Neural cell (in vitro differentiated cells): ENCODE measurements at regions not wholly inside any gene's neighbourhood (a gene's known extent, or its start where the extent isn't known, plus 50 kb on each side); places are given as distances from the start of the nearest gene placed in this dataset.

ENCODE experiments used
- H2AFZ ChIP-seq: fragments of 200-600, 300-800 bp; sonication (generic), shearing (Covaris generic); 2 replicates; pipeline ENCODE4 v1.6.0; 2014; ENCODE audit warnings: low read depth, mild to moderate bottlenecking, antibody characterized with exemption, low read length, moderate library complexity
- H3F3A ChIP-seq: fragments of 200-600 bp; shearing (Covaris generic); 2 replicates; pipeline ENCODE4 v1.6.1; 2016; ENCODE audit warnings: mild to moderate bottlenecking, moderate library complexity, mixed read lengths, antibody characterized with exemption, low read length; ENCODE audit not compliant: insufficient read depth, poor library complexity, severe bottlenecking
- H3K27ac ChIP-seq: fragments of 200-600, 300-800 bp; sonication (generic), shearing (Covaris generic); 2 replicates; pipeline ENCODE4 v1.5.1; 2014; ENCODE audit warnings: mild to moderate bottlenecking, low read length, moderate library complexity
- H3K27me3 ChIP-seq: fragments of 300-800, 200-600 bp; sonication (generic), shearing (Covaris generic); 2 replicates; pipeline ENCODE4 v1.6.0; 2014; ENCODE audit warnings: mild to moderate bottlenecking, low read depth, low read length, moderate library complexity; ENCODE audit not compliant: insufficient read depth
- H3K36me3 ChIP-seq: fragments of 300-800, 200-600 bp; sonication (generic), shearing (Covaris generic); 2 replicates; pipeline ENCODE4 v1.5.1; 2014; ENCODE audit warnings: mild to moderate bottlenecking, antibody characterized with exemption, low read length, moderate library complexity; ENCODE audit not compliant: insufficient read depth
- H3K4me2 ChIP-seq: fragments of 300-800, 200-600 bp; sonication (generic), shearing (Covaris generic); 2 replicates; pipeline ENCODE4 v1.6.0; 2014; ENCODE audit warnings: mild to moderate bottlenecking, low read length
- H3K4me3 ChIP-seq: fragments of 300-800, 200-600 bp; sonication (generic), shearing (Covaris generic); 2 replicates; pipeline ENCODE4 v1.5.1; 2014; ENCODE audit warnings: mild to moderate bottlenecking, low read length, moderate library complexity
- H3K79me2 ChIP-seq: fragments of 200-600 bp; shearing (Covaris generic); replicated peaks from 2 replicates; pipeline ENCODE4 v1.6.0; 2014; ENCODE audit warnings: mild to moderate bottlenecking, low read length, moderate library complexity; ENCODE audit not compliant: insufficient read depth
- H3K9ac ChIP-seq: fragments of 300-800, 200-600 bp; sonication (generic), shearing (Covaris generic); 2 replicates; pipeline ENCODE4 v1.6.1; 2016; ENCODE audit warnings: mild to moderate bottlenecking, low read length, mixed read lengths
- H3K9me2 ChIP-seq: fragments of 200-600 bp; shearing (Covaris generic); 2 replicates; pipeline ENCODE4 v1.6.1; 2016; ENCODE audit warnings: mild to moderate bottlenecking, low read length, mixed read lengths; ENCODE audit not compliant: insufficient read depth
- H3K9me3 ChIP-seq: fragments of 200-600, 300-800 bp; sonication (generic), shearing (Covaris generic); 2 replicates; pipeline ENCODE4 v1.6.1; 2016; ENCODE audit warnings: mild to moderate bottlenecking, mixed run types, low read length, moderate library complexity, mixed read lengths
- H4K20me1 ChIP-seq: fragments of 200-600 bp; shearing (Covaris generic); 2 replicates; pipeline ENCODE4 v1.6.1; 2016; ENCODE audit warnings: mild to moderate bottlenecking, mixed run types; ENCODE audit not compliant: insufficient read depth
- CTCF ChIP-seq: fragments of 450-650 bp; IDR thresholded peaks from 2 replicates; pipeline ENCODE4 v1.5.1; 2014; ENCODE audit warnings: antibody characterized with exemption, mild to moderate bottlenecking, moderate library complexity; ENCODE audit not compliant: poor library complexity, severe bottlenecking
- EP300 ChIP-seq: fragments of 450-650 bp; conservative IDR thresholded peaks from 2 replicates; pipeline ENCODE4 v1.6.1; 2014; ENCODE audit warnings: antibody characterized with exemption, mild to moderate bottlenecking, moderate library complexity; ENCODE audit not compliant: poor library complexity, severe bottlenecking
- EZH2 ChIP-seq: fragments of 200-600, 300-800 bp; shearing (Covaris generic), sonication (generic); IDR thresholded peaks from 2 replicates; pipeline ENCODE4 v1.6.1; 2014; ENCODE audit warnings: antibody characterized with exemption, low read length, borderline replicate concordance, mild to moderate bottlenecking; ENCODE audit not compliant: insufficient read depth, poor library complexity, severe bottlenecking
- MXI1 ChIP-seq: fragments of 450-650 bp; conservative IDR thresholded peaks from 2 replicates; pipeline ENCODE4 v1.6.1; 2014; ENCODE audit warnings: antibody characterized with exemption, mild to moderate bottlenecking; ENCODE audit not compliant: poor library complexity, severe bottlenecking
- POLR2AphosphoS5 ChIP-seq: IDR thresholded peaks from 2 replicates; pipeline ENCODE4 v1.6.1; 2012
- RAD21 ChIP-seq: fragments of 450-650 bp; conservative IDR thresholded peaks from 2 replicates; pipeline ENCODE4 v1.6.1; 2014; ENCODE audit warnings: antibody characterized with exemption, mild to moderate bottlenecking, moderate library complexity
- REST ChIP-seq: IDR thresholded peaks from 2 replicates; pipeline ENCODE4 v1.6.1; 2012; ENCODE audit warnings: borderline replicate concordance
- SMC3 ChIP-seq: fragments of 450-650 bp; conservative IDR thresholded peaks from 2 replicates; pipeline ENCODE4 v1.6.1; 2014; ENCODE audit warnings: antibody characterized with exemption, mild to moderate bottlenecking, moderate library complexity; ENCODE audit not compliant: poor library complexity
- TAF1 ChIP-seq: IDR thresholded peaks from 2 replicates; pipeline ENCODE4 v1.6.1; 2012; ENCODE audit warnings: low read depth

- Histone ChIP-seq H3K9me3 (no peaks in the 10 kb centered on the region), H3K27me3 (no peaks in the 10 kb centered on the region), H3K79me2 (no peaks in the 10 kb centered on the region), H3K4me3 (no peak overlapping the region), H3K9ac (no peak overlapping the region), H3K27ac (no peak overlapping the region), H3K36me3 (no peaks in the 10 kb centered on the region), H2AFZ (no peak overlapping the region), H3F3A (no peaks in the 10 kb centered on the region), H3K4me2 (no peak overlapping the region), H3K9me2 (no peaks in the 10 kb centered on the region), H4K20me1 (no peaks in the 10 kb centered on the region)
- TF ChIP-seq MXI1, result no peak
- no peak for TF ChIP-seq TAF1
- TF ChIP-seq EZH2, result no peak
- TF ChIP-seq REST, result no peak
- TF ChIP-seq RAD21, result no peak
- TF ChIP-seq EP300, result no peak
- TF ChIP-seq POLR2AphosphoS5, result no peak
- no peak for TF ChIP-seq SMC3
- no peak for TF ChIP-seq CTCF
Observed at GRCh38 chr3:18898911-18899310, 249.4 kb upstream of the KCNH8 start.

- H4K20me1 ChIP-seq, result no peaks in the 10 kb centered on the region
- H3K4me2 ChIP-seq, result no peak overlapping the region
- no peak overlapping the region for H3K4me3 ChIP-seq
- H3K9me2 ChIP-seq, result no peaks in the 10 kb centered on the region
- no peaks in the 10 kb centered on the region for H3K9me3 ChIP-seq
- H3K79me2 ChIP-seq, result no peaks in the 10 kb centered on the region
- H3K27ac ChIP-seq, result no peak overlapping the region
- TF ChIP-seq EZH2, result no peak
- TF ChIP-seq MXI1, result no peak
- no peak for TF ChIP-seq REST
- TF ChIP-seq POLR2AphosphoS5, result no peak
- H3F3A ChIP-seq, result no peaks in the 10 kb centered on the region
- no peak overlapping the region for H3K9ac ChIP-seq
- no peaks in the 10 kb centered on the region for H3K27me3 ChIP-seq
- no peaks in the 10 kb centered on the region for H3K36me3 ChIP-seq
- no peak overlapping the region for H2AFZ ChIP-seq
Observed at GRCh38 chr3:18892756-18893155, 255.6 kb upstream of the KCNH8 start.
